GM12891 (cell line): ENCODE measurements at regions not wholly inside any gene's neighbourhood (a gene's known extent, or its start where the extent isn't known, plus 50 kb on each side); places are given as distances from the start of the nearest gene placed in this dataset.
A peak's percentile ranks its signal among the peaks of the same experiment; 100 is the strongest.
"Not testable (repeated sequence)": the region's sequence is repeated elsewhere in the genome, so short reads cannot be mapped to it uniquely, and the experiment has no call there.

Experiments used
- DNase-seq: peaks from one replicate; pipeline ENCODE4 v3.0.0; 2011; ENCODE audit warnings: low spot score; ENCODE audit not compliant: insufficient read length
- FAIRE-seq: peaks from 2 replicates; lab custom pipeline; 2011; peaks lifted over from hg19 to GRCh38; lab: Jason Lieb, UNC
- PAX5 ChIP-seq: IDR thresholded peaks from 2 replicates; pipeline ENCODE4 v1.6.1; 2011; ENCODE audit warnings: low read length, moderate library complexity, mild to moderate bottlenecking; ENCODE audit not compliant: insufficient read depth, severe bottlenecking
- POLR2A ChIP-seq: IDR thresholded peaks from 2 replicates; pipeline ENCODE4 v1.6.1; 2011; ENCODE audit warnings: low read depth, low read length, control low read depth
- POLR2AphosphoS5 ChIP-seq: IDR thresholded peaks from 2 replicates; pipeline ENCODE4 v1.6.1; 2011; ENCODE audit warnings: low read depth, low read length, control low read depth
- POU2F2 ChIP-seq: IDR thresholded peaks from 2 replicates; pipeline ENCODE4 v1.6.1; 2011; ENCODE audit warnings: low read depth, mild to moderate bottlenecking, control low read depth, low read length, moderate library complexity
- SPI1 ChIP-seq: IDR thresholded peaks from 2 replicates; pipeline ENCODE4 v1.6.1; 2011; ENCODE audit warnings: low read depth, low read length, control low read depth
- TAF1 ChIP-seq: IDR thresholded peaks from 2 replicates; pipeline ENCODE4 v1.6.1; 2011; ENCODE audit warnings: low read depth, low read length, control low read depth

GRCh38 chr18:26630596-26630995 lies 82.2 kb upstream of the KCTD1 start:
- no peak for FAIRE-seq
- TF ChIP-seq POLR2A (no peak), POLR2AphosphoS5 (no peak), PAX5 (no peak), POU2F2 (no peak), TAF1 (no peak), SPI1 (no peak)
- DNase-seq, result no peak

DNA sequence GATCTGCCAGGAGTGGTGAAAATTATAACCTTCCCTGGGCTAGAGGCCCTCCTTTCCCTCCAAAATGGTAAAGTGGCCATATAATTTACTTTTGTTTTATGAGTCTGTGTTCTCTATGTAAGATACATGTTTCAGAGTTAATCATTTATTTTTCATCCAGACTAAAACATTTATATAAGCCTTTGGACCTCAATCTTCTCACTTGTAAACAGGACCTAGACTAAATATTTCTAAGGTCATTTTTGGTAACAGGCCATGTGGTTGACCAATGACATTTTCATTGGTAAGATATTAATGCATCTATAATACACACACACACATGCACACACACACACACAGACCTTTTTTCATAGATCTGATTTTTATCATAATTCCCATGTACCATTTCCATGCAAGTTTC lies 79.7 kb upstream of the KCTD1 start:
- FAIRE-seq, result no peak
- TF ChIP-seq POU2F2 (no peak), TAF1 (no peak), POLR2AphosphoS5 (no peak), POLR2A (no peak)
- no peak for DNase-seq

DNA sequence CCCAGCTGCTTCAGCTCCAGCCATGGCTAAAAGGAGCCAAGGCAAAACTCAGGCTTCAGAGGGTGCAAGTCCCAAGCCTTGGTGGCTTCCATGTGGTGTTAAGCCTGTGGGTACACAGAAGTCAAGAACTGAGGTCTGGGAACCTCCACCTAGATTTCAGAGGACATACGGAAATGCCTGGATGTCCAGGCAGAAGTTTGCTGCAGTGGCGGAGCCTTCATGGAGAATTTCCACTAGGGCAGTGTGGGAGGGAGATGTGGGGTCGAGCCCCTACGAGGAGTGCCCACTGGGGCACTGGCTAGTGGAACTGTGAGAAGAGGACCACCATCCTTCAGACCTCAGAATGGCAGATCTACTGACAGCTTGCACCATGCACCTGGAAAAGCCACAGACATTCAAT lies 76.1 kb upstream of the KCTD1 start:
- TF ChIP-seq POLR2A (no peak), POLR2AphosphoS5 (no peak)
- no peak for FAIRE-seq
- no peak for DNase-seq

- DNase-seq, FAIRE-seq: not testable (repeated sequence)
These were observed 75.0 kb upstream of the KCTD1 start for GRCh38 chr18:26623314-26623713.

DNA sequence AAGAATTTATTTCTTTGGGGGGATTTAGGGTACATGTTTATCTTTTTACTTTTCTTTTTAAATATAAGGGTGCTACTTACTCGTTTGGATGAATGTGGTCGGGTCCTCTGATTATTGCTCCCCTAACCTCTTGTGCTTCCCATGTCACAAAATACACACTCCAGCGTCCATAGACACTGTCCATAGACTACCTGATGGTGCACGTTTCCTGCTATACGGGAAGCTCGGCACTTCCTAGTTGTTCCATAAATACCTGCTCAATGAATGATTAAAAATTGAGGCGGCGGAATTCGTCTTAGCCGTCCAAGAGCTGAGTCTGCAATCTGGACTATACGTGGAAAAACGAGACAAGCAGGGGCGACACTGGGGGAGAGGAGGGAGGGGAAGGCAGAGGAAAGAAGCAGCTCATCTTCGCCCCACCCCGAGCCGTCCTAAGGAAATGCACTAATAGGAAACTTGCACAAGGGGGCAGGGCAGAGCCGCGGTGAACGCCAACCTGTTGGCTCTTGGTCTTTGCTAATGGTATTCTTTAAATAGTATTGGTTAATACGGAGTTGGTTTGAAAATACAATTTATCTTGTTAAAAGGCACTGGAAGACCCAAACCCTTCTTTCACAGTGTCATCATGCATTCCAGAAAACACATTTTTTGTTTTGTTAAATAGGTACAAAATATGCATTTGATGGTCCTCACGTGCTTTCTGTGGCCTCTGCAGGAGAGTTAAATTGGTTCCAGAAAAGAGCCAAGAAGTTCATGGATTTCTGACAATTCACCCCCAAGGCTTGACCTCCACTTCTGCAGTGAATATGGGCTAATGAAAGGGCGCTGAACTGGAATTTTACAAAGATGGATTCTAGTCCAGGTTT lies 73.0 kb upstream of the KCTD1 start:
- TF ChIP-seq SPI1 (no peak), POU2F2 (no peak), POLR2AphosphoS5 (no peak), POLR2A (no peak), PAX5 (no peak), TAF1 (no peak)
- peak; percentile 34 for DNase-seq
- FAIRE-seq, result no peak

- FAIRE-seq, result no peak
- TF ChIP-seq PAX5 (no peak), SPI1 (no peak), TAF1 (no peak), POU2F2 (no peak), POLR2A (no peak), POLR2AphosphoS5 (no peak)
These were observed 71.0 kb upstream of the KCTD1 start for GRCh38 chr18:26619350-26619749.

DNA sequence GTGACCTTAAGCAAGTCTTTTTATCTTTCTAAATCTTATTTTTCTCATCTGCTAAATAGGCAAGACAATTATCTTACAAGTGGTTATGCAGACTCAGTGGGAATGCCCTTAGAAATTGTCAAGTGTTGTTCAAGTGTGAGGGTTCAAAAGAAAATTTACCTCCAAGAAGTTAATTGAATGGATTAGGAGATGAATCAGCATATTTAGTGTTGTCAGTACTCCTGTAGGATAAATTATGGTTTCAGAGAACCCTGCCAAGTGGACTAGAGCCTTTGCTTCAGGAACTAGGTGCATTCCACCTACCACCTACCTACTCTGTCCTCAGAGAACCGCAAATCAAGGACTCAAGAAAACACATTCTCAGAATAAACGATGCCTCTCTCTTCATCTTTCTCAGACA lies 69.8 kb upstream of the KCTD1 start:
- no peak for FAIRE-seq
- no peak for TF ChIP-seq SPI1
- TF ChIP-seq PAX5, result no peak
- TF ChIP-seq TAF1, result no peak
- TF ChIP-seq POU2F2, result no peak
- TF ChIP-seq POLR2A, result no peak
- no peak for TF ChIP-seq POLR2AphosphoS5
- DNase-seq, result no peak

More at GRCh38 chr18:26619350-26619749, 71.0 kb upstream of the KCTD1 start:
- DNase-seq, result no peak

DNA sequence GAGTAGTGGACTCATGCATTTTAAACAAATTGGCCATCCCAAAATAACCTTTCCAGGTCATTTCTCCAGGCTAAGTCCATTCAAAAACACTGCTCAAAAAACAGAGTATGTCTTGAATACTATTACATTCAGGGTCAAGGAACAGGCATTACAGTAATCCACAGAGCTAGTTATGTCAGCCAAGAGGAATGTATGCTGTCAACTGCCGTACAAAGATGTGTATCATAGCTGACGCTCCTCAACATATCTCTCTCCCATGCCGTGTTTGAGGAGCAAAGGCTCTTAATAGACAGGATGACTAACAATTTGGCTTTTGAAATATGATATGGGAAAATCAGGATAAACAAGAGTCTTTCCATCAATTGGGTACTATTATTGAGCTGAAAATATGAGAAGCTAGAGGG lies 68.8 kb upstream of the KCTD1 start:
- DNase-seq (no peak), FAIRE-seq (no peak)
- TF ChIP-seq SPI1, result no peak
- no peak for TF ChIP-seq PAX5
- no peak for TF ChIP-seq POLR2AphosphoS5
- TF ChIP-seq POU2F2, result no peak
- TF ChIP-seq TAF1, result no peak
- TF ChIP-seq POLR2A, result no peak

DNA sequence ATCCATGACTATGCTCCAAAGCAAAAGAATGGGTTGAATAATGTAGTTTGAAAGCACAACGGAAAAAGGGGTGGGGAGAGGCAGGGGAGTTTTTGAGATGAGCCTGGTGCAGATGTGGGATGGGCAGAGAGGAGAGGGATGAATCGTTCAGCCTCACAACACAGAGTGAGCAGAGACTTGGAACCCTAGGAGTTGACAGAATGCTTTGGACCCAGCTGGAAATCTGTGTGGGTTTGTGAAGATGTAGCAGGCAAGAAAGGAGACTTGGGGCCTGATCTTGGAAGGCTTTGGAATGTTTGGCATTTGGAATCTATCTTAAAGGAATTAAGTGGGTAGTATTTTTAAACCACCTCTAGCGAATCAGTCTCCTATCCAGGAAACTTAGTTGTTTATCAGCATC lies 66.0 kb upstream of the KCTD1 start:
- TF ChIP-seq POLR2AphosphoS5 (no peak), POLR2A (no peak), PAX5 (no peak), TAF1 (no peak), SPI1 (no peak), POU2F2 (no peak)
- DNase-seq (no peak), FAIRE-seq (no peak)
